Epithelial cell of esophagus (primary cell): ENCODE measurements at regions not wholly inside any gene's neighbourhood (a gene's known extent, or its start where the extent isn't known, plus 50 kb on each side); places are given as distances from the start of the nearest gene placed in this dataset.

Experiments
- DNase-seq: peaks from one replicate; pipeline ENCODE4 v3.0.0; 2010; ENCODE audit warnings: low read depth
- H3K4me3 ChIP-seq: 2 replicates; pipeline ENCODE4 v1.5.1; 2011; ENCODE audit warnings: mild to moderate bottlenecking, low read length, control low read depth
- CTCF ChIP-seq: IDR thresholded peaks from 2 replicates; pipeline ENCODE4 v1.5.1; 2011; ENCODE audit warnings: low read depth, mild to moderate bottlenecking, low read length, control low read depth, inconsistent platforms; ENCODE audit not compliant: insufficient read depth; ENCODE audit errors: missing control alignments

GRCh38 chr2:121052521-121052920 is 232.5 kb downstream of the TFCP2L1 start:
- TF ChIP-seq CTCF = no peak
- no peak overlapping the region for H3K4me3 ChIP-seq
- DNase-seq = no peak

- no peak overlapping the region for H3K4me3 ChIP-seq
- no peak for TF ChIP-seq CTCF
- no peak for DNase-seq
These were observed 229.9 kb downstream of the TFCP2L1 start for GRCh38 chr2:121055088-121055487.

GRCh38 chr2:121055501-121055900 is 229.5 kb downstream of the TFCP2L1 start:
- no peak for TF ChIP-seq CTCF
- H3K4me3 ChIP-seq = no peak overlapping the region
- DNase-seq = no peak

GRCh38 chr2:121058852-121059558 is 226.0 kb downstream of the TFCP2L1 start:
- no peak for TF ChIP-seq CTCF
- H3K4me3 ChIP-seq = no peak overlapping the region
- no peak for DNase-seq

GRCh38 chr2:121059651-121060649 is 225.1 kb downstream of the TFCP2L1 start:
- no peak for DNase-seq
- no peak overlapping the region for H3K4me3 ChIP-seq
- TF ChIP-seq CTCF = no peak

- no peak for DNase-seq
- TF ChIP-seq CTCF = no peak
- no peak overlapping the region for H3K4me3 ChIP-seq
These were observed 223.4 kb downstream of the TFCP2L1 start for GRCh38 chr2:121061633-121062032.
